ENCODE measurements at regions not wholly inside any gene's neighbourhood (a gene's known extent, or its start where the extent isn't known, plus 50 kb on each side); places are given as distances from the start of the nearest gene placed in this dataset.

DNA sequence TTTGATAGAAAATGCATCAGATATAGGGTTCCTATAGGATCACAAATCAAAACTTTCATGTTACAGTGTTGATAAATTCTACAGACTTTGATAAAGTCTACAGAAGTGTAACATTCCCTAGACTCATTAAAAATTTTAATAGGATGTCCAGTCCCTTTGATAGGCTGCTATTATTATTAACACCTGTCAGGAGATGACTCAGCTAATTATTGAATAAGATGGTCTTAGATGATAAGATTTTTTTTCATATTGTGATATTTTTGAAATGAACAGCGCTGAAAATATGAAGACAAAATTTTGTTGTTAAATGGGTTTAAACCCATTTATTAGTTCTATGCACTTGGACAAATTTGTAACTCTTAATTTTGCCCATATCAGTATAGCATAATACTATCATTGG lies 356.8 kb upstream of the SLITRK1 start:
- TF ChIP-seq POLR2AphosphoS5 (IDR thresholded peaks at IDR 0.05; ENCODE audit: low read depth, low read length), result no peak
- no peak for TF ChIP-seq SRF (IDR thresholded peaks at IDR 0.05; ENCODE audit: low read depth)
- TF ChIP-seq, protein P1, sequence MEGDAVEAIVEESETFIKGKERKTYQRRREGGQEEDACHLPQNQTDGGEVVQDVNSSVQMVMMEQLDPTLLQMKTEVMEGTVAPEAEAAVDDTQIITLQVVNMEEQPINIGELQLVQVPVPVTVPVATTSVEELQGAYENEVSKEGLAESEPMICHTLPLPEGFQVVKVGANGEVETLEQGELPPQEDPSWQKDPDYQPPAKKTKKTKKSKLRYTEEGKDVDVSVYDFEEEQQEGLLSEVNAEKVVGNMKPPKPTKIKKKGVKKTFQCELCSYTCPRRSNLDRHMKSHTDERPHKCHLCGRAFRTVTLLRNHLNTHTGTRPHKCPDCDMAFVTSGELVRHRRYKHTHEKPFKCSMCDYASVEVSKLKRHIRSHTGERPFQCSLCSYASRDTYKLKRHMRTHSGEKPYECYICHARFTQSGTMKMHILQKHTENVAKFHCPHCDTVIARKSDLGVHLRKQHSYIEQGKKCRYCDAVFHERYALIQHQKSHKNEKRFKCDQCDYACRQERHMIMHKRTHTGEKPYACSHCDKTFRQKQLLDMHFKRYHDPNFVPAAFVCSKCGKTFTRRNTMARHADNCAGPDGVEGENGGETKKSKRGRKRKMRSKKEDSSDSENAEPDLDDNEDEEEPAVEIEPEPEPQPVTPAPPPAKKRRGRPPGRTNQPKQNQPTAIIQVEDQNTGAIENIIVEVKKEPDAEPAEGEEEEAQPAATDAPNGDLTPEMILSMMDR (IDR thresholded peaks at IDR 0.05 in 2 of 3, conservative IDR thresholded peaks at IDR 0.05 in 1 of 3; ENCODE audit: borderline replicate concordance in 1 of 3, insufficient read depth in 1 of 3, low read depth in 2 of 3, low read length in 2 of 3), result no peak
- TF ChIP-seq POLR2A (IDR thresholded peaks at IDR 0.05; ENCODE audit: borderline replicate concordance, extremely low read depth, insufficient read depth, insufficient read length), result no peak
- TF ChIP-seq, protein P2, sequence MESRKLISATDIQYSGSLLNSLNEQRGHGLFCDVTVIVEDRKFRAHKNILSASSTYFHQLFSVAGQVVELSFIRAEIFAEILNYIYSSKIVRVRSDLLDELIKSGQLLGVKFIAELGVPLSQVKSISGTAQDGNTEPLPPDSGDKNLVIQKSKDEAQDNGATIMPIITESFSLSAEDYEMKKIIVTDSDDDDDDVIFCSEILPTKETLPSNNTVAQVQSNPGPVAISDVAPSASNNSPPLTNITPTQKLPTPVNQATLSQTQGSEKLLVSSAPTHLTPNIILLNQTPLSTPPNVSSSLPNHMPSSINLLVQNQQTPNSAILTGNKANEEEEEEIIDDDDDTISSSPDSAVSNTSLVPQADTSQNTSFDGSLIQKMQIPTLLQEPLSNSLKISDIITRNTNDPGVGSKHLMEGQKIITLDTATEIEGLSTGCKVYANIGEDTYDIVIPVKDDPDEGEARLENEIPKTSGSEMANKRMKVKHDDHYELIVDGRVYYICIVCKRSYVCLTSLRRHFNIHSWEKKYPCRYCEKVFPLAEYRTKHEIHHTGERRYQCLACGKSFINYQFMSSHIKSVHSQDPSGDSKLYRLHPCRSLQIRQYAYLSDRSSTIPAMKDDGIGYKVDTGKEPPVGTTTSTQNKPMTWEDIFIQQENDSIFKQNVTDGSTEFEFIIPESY (IDR thresholded peaks at IDR 0.05; ENCODE audit: extremely low read depth, insufficient replicate concordance, low read length), result no peak
- TF ChIP-seq, protein P3, sequence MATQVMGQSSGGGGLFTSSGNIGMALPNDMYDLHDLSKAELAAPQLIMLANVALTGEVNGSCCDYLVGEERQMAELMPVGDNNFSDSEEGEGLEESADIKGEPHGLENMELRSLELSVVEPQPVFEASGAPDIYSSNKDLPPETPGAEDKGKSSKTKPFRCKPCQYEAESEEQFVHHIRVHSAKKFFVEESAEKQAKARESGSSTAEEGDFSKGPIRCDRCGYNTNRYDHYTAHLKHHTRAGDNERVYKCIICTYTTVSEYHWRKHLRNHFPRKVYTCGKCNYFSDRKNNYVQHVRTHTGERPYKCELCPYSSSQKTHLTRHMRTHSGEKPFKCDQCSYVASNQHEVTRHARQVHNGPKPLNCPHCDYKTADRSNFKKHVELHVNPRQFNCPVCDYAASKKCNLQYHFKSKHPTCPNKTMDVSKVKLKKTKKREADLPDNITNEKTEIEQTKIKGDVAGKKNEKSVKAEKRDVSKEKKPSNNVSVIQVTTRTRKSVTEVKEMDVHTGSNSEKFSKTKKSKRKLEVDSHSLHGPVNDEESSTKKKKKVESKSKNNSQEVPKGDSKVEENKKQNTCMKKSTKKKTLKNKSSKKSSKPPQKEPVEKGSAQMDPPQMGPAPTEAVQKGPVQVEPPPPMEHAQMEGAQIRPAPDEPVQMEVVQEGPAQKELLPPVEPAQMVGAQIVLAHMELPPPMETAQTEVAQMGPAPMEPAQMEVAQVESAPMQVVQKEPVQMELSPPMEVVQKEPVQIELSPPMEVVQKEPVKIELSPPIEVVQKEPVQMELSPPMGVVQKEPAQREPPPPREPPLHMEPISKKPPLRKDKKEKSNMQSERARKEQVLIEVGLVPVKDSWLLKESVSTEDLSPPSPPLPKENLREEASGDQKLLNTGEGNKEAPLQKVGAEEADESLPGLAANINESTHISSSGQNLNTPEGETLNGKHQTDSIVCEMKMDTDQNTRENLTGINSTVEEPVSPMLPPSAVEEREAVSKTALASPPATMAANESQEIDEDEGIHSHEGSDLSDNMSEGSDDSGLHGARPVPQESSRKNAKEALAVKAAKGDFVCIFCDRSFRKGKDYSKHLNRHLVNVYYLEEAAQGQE (IDR thresholded peaks at IDR 0.05; ENCODE audit: low read depth), result no peak
- TF ChIP-seq CEBPB (IDR thresholded peaks at IDR 0.05; ENCODE audit: low read depth), result no peak
- TF ChIP-seq TCF7L2 (IDR thresholded peaks at IDR 0.05; ENCODE audit: borderline replicate concordance, extremely low read depth, insufficient read depth, insufficient read length), result no peak
- TF ChIP-seq FOSL1 (IDR thresholded peaks at IDR 0.05; ENCODE audit: low read depth), result no peak
- TF ChIP-seq YY1 (IDR thresholded peaks at IDR 0.05; ENCODE audit: extremely low read depth, insufficient replicate concordance, low read depth, low read length), result no peak
- TF ChIP-seq CBX3 (IDR thresholded peaks at IDR 0.05; ENCODE audit: low read depth), result no peak
- no peak for TF ChIP-seq ELF1 (IDR thresholded peaks at IDR 0.05; ENCODE audit: borderline replicate concordance, low read depth)
- no peak for TF ChIP-seq SIN3A (IDR thresholded peaks at IDR 0.05; ENCODE audit: low read depth)
- TF ChIP-seq RAD21 (IDR thresholded peaks at IDR 0.05; ENCODE audit: low read depth), result no peak

Data from HCT116 (cell line).